Heart left ventricle (tissue), 13 donors: ENCODE measurements at regions not wholly inside any gene's neighbourhood (a gene's known extent, or its start where the extent isn't known, plus 50 kb on each side); places are given as distances from the start of the nearest gene placed in this dataset.

Experiments used
- POLR2A ChIP-seq, 2 donors: fragments of 450-650 bp; IDR thresholded peaks; one replicate each; pipeline ENCODE4 v1.6.1; 2017; ENCODE audit warnings: antibody characterized with exemption in 2 of 2, mild to moderate bottlenecking in 2 of 2, moderate library complexity in 2 of 2
- TF ChIP-seq, protein P1 (sequence below), 12 donors: fragments of 200-600 bp; sonication (generic) in 4 of 12; IDR thresholded peaks; one replicate each; pipeline versions ENCODE4 v1.5.0 to v1.8.0; 2018 to 2022; ENCODE audit warnings: antibody characterized with exemption in 12 of 12, mild to moderate bottlenecking in 5 of 12
- donor health status: ischemic (EF 13 %, LVEDD 7.1; RV severe dilation, severe dysfunction).
- donor health status: DM: no; HTN: yes; CAD: no.
- donor health status: DM: no; HTN: no; CAD: no.
- donor health status: ischemic (EF 25% LVEDD 6.9; RV normal size, moderate dysfunction).
- donor health status: ischemic (EF 25% LVEDD 5.7; RV mildly dilated, moderate dysfunction).
- donor health status: ischemic (EF 35%, LVEDD 5.7; RV mildly dilated, moderate dysfunction).
- donor health status: nonischemic (EF 11% LVEDD 7.7; RV severe dilation, severe dysfunction).
- donor health status: DM: yes; HTN: yes; CAD: no.
- donor health status: PGD.
- donor health status: ischemic (EF 29% LVEDD 5.4; RV normal size, mild dysfunction).
- donor health status: nonischemic (EF 23%, LVEDD 6.1; RV moderate dilation, normal function).

DNA sequence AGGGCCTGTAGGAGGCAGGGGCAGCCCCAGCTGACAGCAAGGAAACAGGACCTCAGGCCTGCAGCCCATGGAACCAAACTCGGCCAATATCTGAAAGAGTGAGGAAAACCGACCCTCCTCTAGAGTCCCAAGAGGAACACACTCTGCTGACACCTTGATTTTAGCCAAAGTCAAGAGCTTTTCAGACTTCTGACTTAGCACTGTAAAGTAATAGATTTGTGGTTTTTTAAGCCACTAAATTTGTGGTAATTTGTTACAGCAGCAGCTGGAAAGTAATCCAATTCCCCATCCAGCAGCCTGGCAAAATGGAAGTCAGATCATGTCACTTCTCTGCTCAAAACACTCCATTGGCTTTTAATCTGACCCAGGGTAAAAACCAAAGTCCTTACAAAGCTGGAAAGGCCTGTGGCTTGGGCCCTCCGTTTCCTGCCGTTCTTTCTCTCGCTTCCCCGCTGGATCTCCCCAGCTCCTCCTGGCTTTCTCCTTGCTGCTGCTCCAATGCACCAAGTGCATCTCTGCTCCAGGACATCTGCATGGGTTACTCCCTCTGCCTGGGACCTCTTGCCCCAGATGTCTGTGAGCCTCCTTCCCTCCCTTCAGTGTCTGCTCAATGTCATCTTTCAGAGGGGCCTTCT is 79.0 kb downstream of the C5orf15 start:
- TF ChIP-seq, protein P1, sequence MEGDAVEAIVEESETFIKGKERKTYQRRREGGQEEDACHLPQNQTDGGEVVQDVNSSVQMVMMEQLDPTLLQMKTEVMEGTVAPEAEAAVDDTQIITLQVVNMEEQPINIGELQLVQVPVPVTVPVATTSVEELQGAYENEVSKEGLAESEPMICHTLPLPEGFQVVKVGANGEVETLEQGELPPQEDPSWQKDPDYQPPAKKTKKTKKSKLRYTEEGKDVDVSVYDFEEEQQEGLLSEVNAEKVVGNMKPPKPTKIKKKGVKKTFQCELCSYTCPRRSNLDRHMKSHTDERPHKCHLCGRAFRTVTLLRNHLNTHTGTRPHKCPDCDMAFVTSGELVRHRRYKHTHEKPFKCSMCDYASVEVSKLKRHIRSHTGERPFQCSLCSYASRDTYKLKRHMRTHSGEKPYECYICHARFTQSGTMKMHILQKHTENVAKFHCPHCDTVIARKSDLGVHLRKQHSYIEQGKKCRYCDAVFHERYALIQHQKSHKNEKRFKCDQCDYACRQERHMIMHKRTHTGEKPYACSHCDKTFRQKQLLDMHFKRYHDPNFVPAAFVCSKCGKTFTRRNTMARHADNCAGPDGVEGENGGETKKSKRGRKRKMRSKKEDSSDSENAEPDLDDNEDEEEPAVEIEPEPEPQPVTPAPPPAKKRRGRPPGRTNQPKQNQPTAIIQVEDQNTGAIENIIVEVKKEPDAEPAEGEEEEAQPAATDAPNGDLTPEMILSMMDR (IDR thresholded peaks at IDR 0.05), result no peak
- TF ChIP-seq POLR2A (IDR thresholded peaks at IDR 0.05), result no peak
